Small intestine (tissue), 7 donors: ENCODE measurements at regions not wholly inside any gene's neighbourhood (a gene's known extent, or its start where the extent isn't known, plus 50 kb on each side); places are given as distances from the start of the nearest gene placed in this dataset.
A peak's percentile ranks its signal among the peaks of the same experiment; 100 is the strongest.

Experiments
- DNase-seq, 2 donors: peaks; one replicate each; pipeline versions ENCODE4 v3.0.0 to v3.0.0-alpha.2; 2013
- FAIRE-seq: peaks from 2 replicates; lab custom pipeline; 2012; peaks lifted over from hg19 to GRCh38; lab: Jason Lieb, UNC
- H3K27ac ChIP-seq, 3 donors: one replicate each; pipeline ENCODE4 v1.5.1; 2013; ENCODE audit warnings: low read length in 2 of 3, mild to moderate bottlenecking in 2 of 3, control low read depth in 1 of 3, inconsistent platforms in 1 of 3, low read depth in 1 of 3, moderate library complexity in 1 of 3
- H3K27me3 ChIP-seq, 3 donors: one replicate each; pipeline ENCODE4 v1.6.1; 2013; ENCODE audit warnings: low read length in 3 of 3, inconsistent platforms in 1 of 3; ENCODE audit not compliant: control insufficient read depth in 3 of 3, insufficient read depth in 3 of 3
- H3K36me3 ChIP-seq, 3 donors: one replicate each; pipeline ENCODE4 v1.6.1; 2013; ENCODE audit warnings: low read length in 3 of 3, inconsistent platforms in 1 of 3, low read depth in 1 of 3, mild to moderate bottlenecking in 1 of 3, moderate library complexity in 1 of 3; ENCODE audit not compliant: control insufficient read depth in 3 of 3, insufficient read depth in 2 of 3
- H3K4me1 ChIP-seq, 3 donors: one replicate each; pipeline ENCODE4 v1.6.1; 2013; ENCODE audit warnings: low read length in 2 of 3, inconsistent platforms in 1 of 3, low read depth in 1 of 3, mild to moderate bottlenecking in 1 of 3, moderate library complexity in 1 of 3; ENCODE audit not compliant: control insufficient read depth in 3 of 3, insufficient read depth in 2 of 3
- H3K4me3 ChIP-seq, 3 donors: one replicate each; pipeline ENCODE4 v1.5.1; 2013; ENCODE audit warnings: low read length in 3 of 3, control low read depth in 1 of 3, inconsistent platforms in 1 of 3, low read depth in 1 of 3, mild to moderate bottlenecking in 1 of 3, moderate library complexity in 1 of 3
- H3K9me3 ChIP-seq, 2 donors: one replicate each; pipeline ENCODE4 v1.6.1; 2013; ENCODE audit warnings: low read depth in 1 of 2, low read length in 1 of 2; ENCODE audit not compliant: control insufficient read depth in 2 of 2, insufficient read depth in 1 of 2
- WGBS, 3 donors: extraction: QIAGEN DNeasy Blood & Tissue Kit; methylation state at CpG; one replicate each; pipeline ENCODE4 v1.1.7; 2013; 5-methylcytosine and 5-hydroxymethylcytosine counted together
- donor health status: healthy with polysubstance abuse.
- donor health status: control.
- donor health status: control.
- donor health status: Bipolar disorder and iron deficiency.
- donor health status: healthy.

GRCh38 chr14:49966971-49967630 lies 74.2 kb downstream of the ARF6 start:
- peak overlapping the region; percentile 50 to 92 (median 69) for H3K27ac ChIP-seq
- H3K9me3 ChIP-seq: peaks cover 0 to 3% of the 10 kb centered on the region in 2 donors
- H3K4me1 ChIP-seq: peaks cover 0 to 47% (median 16%) of the 10 kb centered on the region in 3 donors
- H3K27me3 ChIP-seq: no peaks in the 10 kb centered on the region
- FAIRE-seq: no peak
- H3K36me3 ChIP-seq: no peaks in the 10 kb centered on the region
- DNase-seq: peak in 1 of 2 donors; percentile 35
- no peak overlapping the region for H3K4me3 ChIP-seq
- WGBS, 3 donors: 61 to 85% (median 70%) methylated on average over 11 of the region's 11 CpGs

DNA sequence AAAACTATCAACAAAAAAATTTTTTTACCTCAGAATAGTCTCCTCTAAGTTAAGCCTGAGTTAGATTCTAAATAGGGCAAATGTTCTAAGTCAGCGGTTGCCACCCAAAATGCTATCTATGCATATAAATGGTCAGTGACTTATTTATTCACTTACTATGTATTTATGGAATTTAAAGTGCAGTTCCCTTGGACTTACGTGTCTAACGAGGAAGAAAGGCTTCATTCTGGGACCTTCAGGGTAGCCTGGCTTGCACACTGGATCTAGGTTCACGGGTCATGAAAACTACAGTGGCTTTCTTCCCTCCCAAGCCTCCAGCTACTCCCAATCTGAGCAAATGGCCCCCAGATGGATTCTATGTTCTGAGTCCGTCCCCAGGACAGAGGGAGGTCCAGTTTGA lies 77.1 kb downstream of the ARF6 start:
- Histone ChIP-seq H3K27ac (peak overlapping the region in 2 of 3 donors; percentile 88 to 90), H3K27me3 (no peaks in the 10 kb centered on the region), H3K9me3 (peaks cover 0 to 3% of the 10 kb centered on the region in 2 donors), H3K36me3 (no peaks in the 10 kb centered on the region), H3K4me3 (no peak overlapping the region), H3K4me1 (peaks cover 4 to 68% (median 27%) of the 10 kb centered on the region in 3 donors)
- WGBS, 3 donors: 79 to 82% (median 80%) methylated on average over 5 of the region's 5 CpGs
- no peak for FAIRE-seq
- no peak for DNase-seq

DNA sequence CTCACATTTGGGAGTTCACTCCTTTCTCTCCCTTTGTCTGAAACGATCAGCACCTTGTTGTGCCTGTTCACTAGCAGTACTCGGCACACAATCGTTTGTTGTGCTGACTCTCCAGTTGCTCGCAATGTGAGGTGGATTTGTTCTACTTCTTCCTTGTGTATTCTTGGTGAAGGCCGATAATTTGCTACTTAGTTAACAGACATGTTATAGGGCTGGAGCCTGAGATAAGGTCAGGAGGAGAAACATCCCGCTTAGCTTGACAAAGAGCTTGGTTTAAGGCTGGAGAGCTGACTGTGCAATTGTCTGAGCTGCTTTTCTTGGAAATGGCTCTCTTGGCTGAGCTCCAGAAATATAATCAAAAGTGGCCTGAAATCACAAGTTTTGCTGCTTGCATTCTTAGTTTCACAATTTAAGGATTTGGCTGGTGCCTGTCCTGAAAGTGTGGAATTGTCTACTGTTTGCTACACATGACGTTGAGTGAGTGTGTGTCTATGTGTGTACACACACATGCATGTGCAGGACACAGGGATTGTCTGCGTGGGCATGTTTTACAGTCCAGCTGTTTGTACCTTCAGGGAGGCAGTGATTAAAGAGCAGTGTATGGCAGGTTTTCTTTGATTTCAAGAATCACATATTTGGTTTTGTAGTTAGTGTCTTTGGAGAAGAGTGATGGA lies 77.7 kb downstream of the ARF6 start:
- Histone ChIP-seq H3K27me3 (no peaks in the 10 kb centered on the region), H3K36me3 (no peaks in the 10 kb centered on the region), H3K27ac (peak overlapping the region; percentile 2 to 90 (median 88)), H3K4me3 (no peak overlapping the region), H3K4me1 (peaks cover 4 to 72% (median 27%) of the 10 kb centered on the region in 3 donors), H3K9me3 (peaks cover 0 to 3% of the 10 kb centered on the region in 2 donors)
- WGBS, 3 donors: 20 to 30% (median 24%) methylated on average over 8 of the region's 8 CpGs
- FAIRE-seq: no peak
- DNase-seq: peak; percentile 49 to 88

DNA sequence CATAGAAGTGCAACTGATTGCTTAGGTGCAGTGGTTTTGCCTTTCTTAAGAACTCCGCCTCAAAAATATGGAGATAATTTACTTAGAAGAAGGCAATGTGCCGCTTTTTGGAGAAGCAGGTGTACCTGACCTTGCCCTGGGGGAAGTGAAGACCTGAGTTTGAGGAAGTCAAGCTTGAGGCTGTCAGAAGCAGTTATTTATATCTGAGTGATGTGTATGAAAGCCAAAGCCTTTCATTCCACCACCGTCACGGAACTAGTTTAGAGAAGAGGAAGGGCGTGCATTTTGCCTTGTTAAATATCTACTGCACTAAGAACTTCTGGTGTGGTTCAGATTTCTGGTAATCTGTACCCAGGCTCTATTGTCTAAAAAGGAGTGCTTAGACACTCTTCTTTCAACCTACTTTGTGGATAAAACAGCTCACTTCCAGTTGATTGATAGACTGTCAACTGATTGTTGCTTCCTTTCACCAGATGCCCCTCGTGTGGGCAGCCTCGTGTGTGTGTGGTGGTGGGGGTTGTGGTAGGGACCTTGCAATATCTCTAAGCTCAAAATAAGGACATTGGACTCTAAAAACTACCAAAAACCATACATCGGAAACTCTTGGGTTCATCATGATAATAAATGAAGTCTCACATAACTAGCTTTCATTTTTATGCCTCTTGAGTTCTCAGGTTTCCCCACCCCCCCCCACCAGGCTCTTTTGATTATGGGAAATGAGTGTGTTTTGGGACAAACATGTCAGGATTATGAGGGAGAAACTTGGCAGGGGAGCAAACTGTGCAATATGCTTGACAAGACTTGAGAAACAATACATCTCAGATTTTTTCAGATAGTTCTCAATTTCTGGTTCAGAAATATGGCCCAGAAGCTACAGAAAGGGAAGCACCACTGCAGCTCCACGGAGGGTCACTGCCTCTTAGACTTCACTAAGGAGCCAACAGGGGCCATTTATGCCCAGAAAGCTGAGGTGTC lies 78.6 kb downstream of the ARF6 start:
- H3K9me3 ChIP-seq: peaks cover 0 to 3% of the 10 kb centered on the region in 2 donors
- no peaks in the 10 kb centered on the region for H3K27me3 ChIP-seq
- H3K36me3 ChIP-seq: no peaks in the 10 kb centered on the region
- FAIRE-seq (no peak), DNase-seq (peak in 1 of 2 donors; percentile 46)
- H3K27ac ChIP-seq: peak overlapping the region; percentile 80 to 90 (median 88)
- 37 to 44% (median 42%) methylated on average over 9 of the region's 9 CpGs for WGBS, 3 donors
- peaks cover 5 to 72% (median 23%) of the 10 kb centered on the region in 3 donors for H3K4me1 ChIP-seq
- H3K4me3 ChIP-seq: no peak overlapping the region

- Histone ChIP-seq H3K4me1 (peaks cover 8 to 76% (median 22%) of the 10 kb centered on the region in 3 donors), H3K36me3 (no peaks in the 10 kb centered on the region), H3K27me3 (no peaks in the 10 kb centered on the region), H3K9me3 (no peaks in the 10 kb centered on the region), H3K27ac (peak overlapping the region; percentile 80 to 90 (median 88)), H3K4me3 (no peak overlapping the region)
- peak in 1 of 2 donors; percentile 51 for DNase-seq
- WGBS, 3 donors: 0 to 6% (median 3%) methylated on average over 5 of the region's 5 CpGs
- FAIRE-seq: no peak
Observed at GRCh38 chr14:49972131-49972671, 79.3 kb downstream of the ARF6 start.

DNA sequence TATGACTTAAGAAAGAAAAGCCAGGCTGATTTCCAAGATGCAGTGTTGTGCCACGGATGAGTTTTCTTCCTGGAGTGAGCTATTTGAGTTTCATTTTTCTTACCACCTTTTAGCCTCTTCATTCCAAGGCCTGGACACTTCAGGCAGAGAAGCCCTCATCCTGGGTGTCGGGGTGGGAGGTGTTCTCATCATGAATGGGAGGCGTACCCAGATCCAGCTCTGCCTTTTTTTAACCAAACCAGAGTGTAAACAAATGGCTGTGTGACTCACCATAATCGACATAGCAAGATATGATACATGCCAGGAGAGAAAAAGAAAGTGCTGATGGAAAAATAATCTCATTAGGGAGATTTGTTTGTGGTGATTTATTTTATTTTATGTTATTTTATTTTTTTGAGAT lies 79.9 kb downstream of the ARF6 start:
- Histone ChIP-seq H3K36me3 (no peaks in the 10 kb centered on the region), H3K27me3 (no peaks in the 10 kb centered on the region), H3K4me1 (peaks cover 10 to 75% (median 22%) of the 10 kb centered on the region in 3 donors), H3K27ac (peak overlapping the region; percentile 80 to 90 (median 88)), H3K9me3 (no peaks in the 10 kb centered on the region), H3K4me3 (no peak overlapping the region)
- WGBS, 3 donors: 1 to 7% (median 4%) methylated on average over 4 of the region's 4 CpGs
- FAIRE-seq: no peak
- peak; percentile 77 to 85 for DNase-seq

- WGBS, 3 donors: 25 to 44% (median 43%) methylated on average over 2 of the region's 2 CpGs
- FAIRE-seq (no peak), DNase-seq (peak; percentile 57 to 69)
- no peaks in the 10 kb centered on the region for H3K36me3 ChIP-seq
- H3K27ac ChIP-seq: peak overlapping the region in 2 of 3 donors; percentile 68 to 71
- no peaks in the 10 kb centered on the region for H3K27me3 ChIP-seq
- H3K9me3 ChIP-seq: no peaks in the 10 kb centered on the region
- no peak overlapping the region for H3K4me3 ChIP-seq
- H3K4me1 ChIP-seq: peaks cover 10 to 66% (median 22%) of the 10 kb centered on the region in 3 donors
Observed at GRCh38 chr14:49975276-49975675, 82.4 kb downstream of the ARF6 start.
